DMS153 treated with DMSO at 0.1 percent for 48 hours (cell line): ENCODE measurements at regions not wholly inside any gene's neighbourhood (a gene's known extent, or its start where the extent isn't known, plus 50 kb on each side); places are given as distances from the start of the nearest gene placed in this dataset.

ENCODE experiments used
- DNase-seq: peaks from one replicate; lab custom pipeline; 2025; ENCODE audit not compliant: unreplicated experiment; lab: John Stamatoyannopoulos, UW

- no peak for DNase-seq
Observed at GRCh38 chr15:47475336-47475735, 242.0 kb upstream of the SEMA6D start.

- DNase-seq: no peak
Observed at GRCh38 chr15:47477341-47477740, 240.0 kb upstream of the SEMA6D start.

- DNase-seq: no peak
Observed at GRCh38 chr15:47484059-47484458, 233.2 kb upstream of the SEMA6D start.

GRCh38 chr15:47484997-47485396 lies 232.3 kb upstream of the SEMA6D start:
- no peak for DNase-seq

GRCh38 chr15:47485419-47485818 lies 231.9 kb upstream of the SEMA6D start:
- no peak for DNase-seq

- no peak for DNase-seq
Observed at GRCh38 chr15:47486040-47486439, 231.3 kb upstream of the SEMA6D start.

- DNase-seq: no peak
Observed at GRCh38 chr15:47492195-47492594, 225.1 kb upstream of the SEMA6D start.

- DNase-seq: no peak
Observed at GRCh38 chr15:47493357-47494247, 223.7 kb upstream of the SEMA6D start.

GRCh38 chr15:47496343-47497185 lies 220.7 kb upstream of the SEMA6D start:
- no peak for DNase-seq

- DNase-seq: no peak
Observed at GRCh38 chr15:47500842-47501241, 216.5 kb upstream of the SEMA6D start.

GRCh38 chr15:47502041-47502440 lies 215.3 kb upstream of the SEMA6D start:
- DNase-seq: no peak

- DNase-seq: no peak
Observed at GRCh38 chr15:47503876-47504275, 213.4 kb upstream of the SEMA6D start.

- no peak for DNase-seq
Observed at GRCh38 chr15:47504624-47505256, 212.6 kb upstream of the SEMA6D start.

GRCh38 chr15:47505712-47506328 lies 211.5 kb upstream of the SEMA6D start:
- no peak for DNase-seq

- DNase-seq: no peak
Observed at GRCh38 chr15:47506329-47507100, 210.8 kb upstream of the SEMA6D start.

- no peak for DNase-seq
Observed at GRCh38 chr15:47507221-47507985, 209.9 kb upstream of the SEMA6D start.

GRCh38 chr15:47511261-47511660 lies 206.0 kb upstream of the SEMA6D start:
- DNase-seq: no peak

GRCh38 chr15:47513471-47513870 lies 203.8 kb upstream of the SEMA6D start:
- no peak for DNase-seq

GRCh38 chr15:47514200-47514652 lies 203.1 kb upstream of the SEMA6D start:
- DNase-seq: no peak

- no peak for DNase-seq
Observed at GRCh38 chr15:47516558-47516957, 200.7 kb upstream of the SEMA6D start.
